Small intestine (tissue), 7 donors: ENCODE measurements at regions not wholly inside any gene's neighbourhood (a gene's known extent, or its start where the extent isn't known, plus 50 kb on each side); places are given as distances from the start of the nearest gene placed in this dataset.

Experiments
- DNase-seq, 2 donors: peaks; one replicate each; pipeline versions ENCODE4 v3.0.0 to v3.0.0-alpha.2; 2013
- FAIRE-seq: peaks from 2 replicates; lab custom pipeline; 2012; peaks lifted over from hg19 to GRCh38; lab: Jason Lieb, UNC
- H3K27ac ChIP-seq, 3 donors: one replicate each; pipeline ENCODE4 v1.5.1; 2013; ENCODE audit warnings: low read length in 2 of 3, mild to moderate bottlenecking in 2 of 3, control low read depth in 1 of 3, inconsistent platforms in 1 of 3, low read depth in 1 of 3, moderate library complexity in 1 of 3
- H3K27me3 ChIP-seq, 3 donors: one replicate each; pipeline ENCODE4 v1.6.1; 2013; ENCODE audit warnings: low read length in 3 of 3, inconsistent platforms in 1 of 3; ENCODE audit not compliant: control insufficient read depth in 3 of 3, insufficient read depth in 3 of 3
- H3K36me3 ChIP-seq, 3 donors: one replicate each; pipeline ENCODE4 v1.6.1; 2013; ENCODE audit warnings: low read length in 3 of 3, inconsistent platforms in 1 of 3, low read depth in 1 of 3, mild to moderate bottlenecking in 1 of 3, moderate library complexity in 1 of 3; ENCODE audit not compliant: control insufficient read depth in 3 of 3, insufficient read depth in 2 of 3
- H3K4me1 ChIP-seq, 3 donors: one replicate each; pipeline ENCODE4 v1.6.1; 2013; ENCODE audit warnings: low read length in 2 of 3, inconsistent platforms in 1 of 3, low read depth in 1 of 3, mild to moderate bottlenecking in 1 of 3, moderate library complexity in 1 of 3; ENCODE audit not compliant: control insufficient read depth in 3 of 3, insufficient read depth in 2 of 3
- H3K4me3 ChIP-seq, 3 donors: one replicate each; pipeline ENCODE4 v1.5.1; 2013; ENCODE audit warnings: low read length in 3 of 3, control low read depth in 1 of 3, inconsistent platforms in 1 of 3, low read depth in 1 of 3, mild to moderate bottlenecking in 1 of 3, moderate library complexity in 1 of 3
- H3K9me3 ChIP-seq, 2 donors: one replicate each; pipeline ENCODE4 v1.6.1; 2013; ENCODE audit warnings: low read depth in 1 of 2, low read length in 1 of 2; ENCODE audit not compliant: control insufficient read depth in 2 of 2, insufficient read depth in 1 of 2
- WGBS, 3 donors: extraction: QIAGEN DNeasy Blood & Tissue Kit; methylation state at CpG; one replicate each; pipeline ENCODE4 v1.1.7; 2013; 5-methylcytosine and 5-hydroxymethylcytosine counted together
- donor health status: healthy with polysubstance abuse.
- donor health status: control.
- donor health status: control.
- donor health status: Bipolar disorder and iron deficiency.
- donor health status: healthy.

- no peak for DNase-seq
- H3K27ac ChIP-seq, result no peak overlapping the region
- no peak for FAIRE-seq
These were observed 77.3 kb upstream of the TSPAN2 start for GRCh38 chr1:115166531-115167091.

GRCh38 chr1:115165776-115166175, 76.5 kb upstream of the TSPAN2 start:
- H3K4me3 ChIP-seq, result no peak overlapping the region
- FAIRE-seq, result no peak

More at GRCh38 chr1:115166531-115167091, 77.3 kb upstream of the TSPAN2 start:
- Histone ChIP-seq H3K36me3 (no peaks in the 10 kb centered on the region), H3K9me3 (no peaks in the 10 kb centered on the region), H3K4me1 (no peaks in the 10 kb centered on the region), H3K4me3 (no peak overlapping the region), H3K27me3 (peaks cover 0 to 2% (median 0%) of the 10 kb centered on the region in 3 donors)

GRCh38 chr1:115164940-115165705, 75.8 kb upstream of the TSPAN2 start:
- Histone ChIP-seq H3K9me3 (no peaks in the 10 kb centered on the region), H3K4me1 (no peaks in the 10 kb centered on the region), H3K27ac (no peak overlapping the region), H3K36me3 (no peaks in the 10 kb centered on the region), H3K27me3 (peaks cover 0 to 2% (median 0%) of the 10 kb centered on the region in 3 donors), H3K4me3 (no peak overlapping the region)
- WGBS, 3 donors, result 80 to 84% (median 81%) methylated on average over 6 of the region's 6 CpGs
- FAIRE-seq (no peak), DNase-seq (no peak)

More at GRCh38 chr1:115165776-115166175, 76.5 kb upstream of the TSPAN2 start:
- H3K36me3 ChIP-seq, result no peaks in the 10 kb centered on the region
- H3K9me3 ChIP-seq, result no peaks in the 10 kb centered on the region
- H3K27me3 ChIP-seq, result peaks cover 0 to 2% (median 0%) of the 10 kb centered on the region in 3 donors
- DNase-seq, result no peak
- H3K4me1 ChIP-seq, result no peaks in the 10 kb centered on the region
- no peak overlapping the region for H3K27ac ChIP-seq

- H3K27me3 ChIP-seq, result peaks cover 0 to 2% (median 0%) of the 10 kb centered on the region in 3 donors
- H3K9me3 ChIP-seq, result no peaks in the 10 kb centered on the region
- 36 to 56% (median 46%) methylated on average over 1 of the region's 1 CpG for WGBS, 3 donors
- H3K27ac ChIP-seq, result no peak overlapping the region
- H3K4me3 ChIP-seq, result no peak overlapping the region
- H3K4me1 ChIP-seq, result no peaks in the 10 kb centered on the region
- no peak for FAIRE-seq
- no peak for DNase-seq
- H3K36me3 ChIP-seq, result no peaks in the 10 kb centered on the region
These were observed 75.2 kb upstream of the TSPAN2 start for GRCh38 chr1:115164484-115164883.

GRCh38 chr1:115160728-115161127, 71.4 kb upstream of the TSPAN2 start:
- Histone ChIP-seq H3K27me3 (no peaks in the 10 kb centered on the region), H3K27ac (no peak overlapping the region), H3K36me3 (no peaks in the 10 kb centered on the region), H3K9me3 (no peaks in the 10 kb centered on the region), H3K4me1 (no peaks in the 10 kb centered on the region), H3K4me3 (no peak overlapping the region)
- no peak for FAIRE-seq
- no peak for DNase-seq

- FAIRE-seq, result no peak
- Histone ChIP-seq H3K36me3 (no peaks in the 10 kb centered on the region), H3K4me1 (no peaks in the 10 kb centered on the region), H3K9me3 (no peaks in the 10 kb centered on the region), H3K27ac (no peak overlapping the region), H3K27me3 (no peaks in the 10 kb centered on the region), H3K4me3 (no peak overlapping the region)
- no peak for DNase-seq
These were observed 70.7 kb upstream of the TSPAN2 start for GRCh38 chr1:115159958-115160357.

- H3K4me1 ChIP-seq, result no peaks in the 10 kb centered on the region
- no peak overlapping the region for H3K4me3 ChIP-seq
- DNase-seq (no peak), FAIRE-seq (no peak)
- H3K36me3 ChIP-seq, result no peaks in the 10 kb centered on the region
- H3K9me3 ChIP-seq, result no peaks in the 10 kb centered on the region
- H3K27me3 ChIP-seq, result no peaks in the 10 kb centered on the region
- 54 to 85% (median 76%) methylated on average over 2 of the region's 2 CpGs for WGBS, 3 donors
- H3K27ac ChIP-seq, result no peak overlapping the region
These were observed 68.9 kb upstream of the TSPAN2 start for GRCh38 chr1:115158181-115158580.

GRCh38 chr1:115156826-115157468, 67.6 kb upstream of the TSPAN2 start:
- WGBS, 3 donors, result 78 to 86% (median 78%) methylated on average over 4 of the region's 4 CpGs
- no peak for FAIRE-seq

More at GRCh38 chr1:115156826-115157468, 67.6 kb upstream of the TSPAN2 start:
- Histone ChIP-seq H3K27ac (no peak overlapping the region), H3K36me3 (no peaks in the 10 kb centered on the region), H3K4me3 (no peak overlapping the region), H3K9me3 (no peaks in the 10 kb centered on the region), H3K4me1 (no peaks in the 10 kb centered on the region), H3K27me3 (no peaks in the 10 kb centered on the region)
- no peak for DNase-seq
